UCSD-AML1 (cell line): ENCODE measurements at regions not wholly inside any gene's neighbourhood (a gene's known extent, or its start where the extent isn't known, plus 50 kb on each side); places are given as distances from the start of the nearest gene placed in this dataset.
A peak's percentile ranks its signal among the peaks of the same experiment; 100 is the strongest.

Experiments used
- DNase-seq: peaks from one replicate; lab custom pipeline; 2025; ENCODE audit not compliant: unreplicated experiment; lab: John Stamatoyannopoulos, UW

- no peak for DNase-seq
Observed at GRCh38 chr15:70354346-70354905, 256.7 kb upstream of the TLE3 start.

DNA sequence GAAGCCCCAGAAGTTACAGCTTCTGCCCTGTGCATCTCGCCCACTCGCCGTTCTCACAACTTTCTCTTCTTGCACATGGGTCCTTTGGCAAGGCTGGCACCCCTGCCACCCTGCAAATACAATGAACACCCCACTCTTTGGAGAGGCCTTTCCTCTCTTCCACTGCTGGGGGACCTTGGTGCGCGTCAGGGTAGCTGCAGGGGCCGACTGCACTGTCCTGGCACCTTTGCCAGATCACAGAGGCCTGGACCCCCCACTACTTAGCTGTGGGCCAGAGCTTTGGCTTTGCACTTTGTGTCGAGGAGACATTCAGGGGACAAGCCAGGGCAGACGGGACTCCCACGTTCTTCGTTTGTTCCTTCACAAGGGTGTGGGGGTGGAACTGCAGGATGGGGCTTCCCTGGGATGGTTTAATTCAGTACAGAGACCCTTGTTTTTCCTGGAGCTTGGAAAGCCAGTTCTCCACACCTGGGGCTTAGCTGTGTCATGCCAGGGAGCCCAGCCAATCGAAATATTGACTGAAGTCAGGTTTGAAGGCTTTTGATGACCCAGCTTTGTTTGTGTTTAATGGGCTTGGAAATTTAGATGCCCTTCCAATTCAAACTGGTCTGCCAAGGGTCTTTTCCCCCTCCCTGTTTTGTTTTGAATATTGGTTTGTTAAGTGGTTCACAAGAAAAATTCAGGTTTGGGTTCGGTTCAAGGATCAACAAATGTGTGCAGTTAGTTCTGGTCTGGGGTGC is 256.1 kb upstream of the TLE3 start:
- no peak for DNase-seq

DNA sequence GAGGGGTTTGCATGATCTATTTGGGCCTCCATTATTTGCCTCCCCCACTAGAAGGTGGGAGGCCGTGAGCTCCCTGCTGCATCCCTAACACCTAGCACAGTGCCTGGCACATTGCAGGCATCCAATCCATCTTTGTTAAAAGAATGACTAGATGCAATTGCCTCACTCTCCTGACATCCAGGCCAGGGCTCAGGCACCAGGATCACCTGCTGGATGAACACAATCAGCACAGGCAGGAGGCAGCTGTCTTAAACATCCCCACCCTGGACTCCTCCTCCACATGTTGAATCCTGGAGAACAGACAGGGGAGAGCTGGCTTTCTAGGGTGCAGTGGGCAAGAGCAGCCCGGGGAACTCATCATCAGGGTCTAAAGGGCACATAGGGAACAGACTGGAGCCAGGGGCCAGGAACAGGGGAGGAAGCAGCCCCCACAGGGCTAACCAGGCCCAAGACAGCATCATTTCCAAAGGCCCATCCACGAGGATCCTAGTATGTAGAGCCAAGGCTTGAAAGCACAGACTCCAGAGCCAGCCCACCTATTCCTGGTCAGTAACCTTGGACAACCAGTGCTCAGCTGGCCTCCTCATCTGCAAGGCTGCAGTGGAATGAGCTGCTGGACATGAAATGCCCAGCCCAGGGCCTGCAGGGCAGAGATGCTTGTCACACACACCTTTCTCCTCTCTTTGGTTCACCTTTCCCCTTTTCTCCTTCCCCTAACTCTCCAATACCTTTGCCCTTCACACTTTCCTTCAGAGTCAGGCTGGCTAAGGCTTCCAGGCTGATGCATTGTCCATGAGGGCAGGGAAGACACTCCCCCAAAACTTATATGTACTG is 254.4 kb upstream of the TLE3 start:
- no peak for DNase-seq

GRCh38 chr15:70351391-70351790 is 253.7 kb upstream of the TLE3 start:
- DNase-seq = no peak

DNA sequence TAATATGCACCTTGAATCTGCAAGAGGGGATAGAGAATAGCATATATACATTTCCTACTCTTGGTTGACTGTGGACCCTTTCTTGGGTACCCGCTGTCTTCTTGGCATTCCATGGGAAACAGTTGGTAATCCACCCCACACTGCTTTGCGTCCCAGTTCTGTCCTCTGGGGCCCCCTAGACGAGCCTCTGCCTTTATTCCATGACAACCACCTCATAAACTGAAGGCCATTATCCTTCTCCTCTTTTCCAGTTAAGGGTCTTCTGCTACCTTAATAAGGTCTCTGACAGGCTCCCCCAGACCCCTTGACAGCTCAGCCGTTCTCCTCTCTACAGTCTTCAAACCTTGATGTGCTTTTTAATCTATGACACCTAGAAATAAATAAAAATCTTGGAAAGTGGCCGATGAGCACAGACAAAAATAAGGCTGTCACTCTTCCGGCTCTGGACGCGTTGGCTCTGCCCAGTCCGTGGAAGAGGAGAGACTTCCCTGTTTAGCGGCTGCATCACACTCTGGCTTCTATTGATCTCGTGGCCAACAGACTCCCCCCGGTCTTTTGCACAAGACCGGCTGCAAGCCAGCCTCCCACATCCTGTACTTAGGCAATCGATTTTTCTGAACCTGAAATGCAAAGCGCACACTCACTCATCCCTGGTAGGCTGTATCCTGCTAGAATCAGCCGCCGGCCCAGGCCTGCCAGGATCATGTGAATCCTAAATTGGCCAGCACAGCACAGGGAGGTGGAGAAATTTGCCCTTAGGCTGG is 251.0 kb upstream of the TLE3 start:
- peak; percentile 68 for DNase-seq

DNA sequence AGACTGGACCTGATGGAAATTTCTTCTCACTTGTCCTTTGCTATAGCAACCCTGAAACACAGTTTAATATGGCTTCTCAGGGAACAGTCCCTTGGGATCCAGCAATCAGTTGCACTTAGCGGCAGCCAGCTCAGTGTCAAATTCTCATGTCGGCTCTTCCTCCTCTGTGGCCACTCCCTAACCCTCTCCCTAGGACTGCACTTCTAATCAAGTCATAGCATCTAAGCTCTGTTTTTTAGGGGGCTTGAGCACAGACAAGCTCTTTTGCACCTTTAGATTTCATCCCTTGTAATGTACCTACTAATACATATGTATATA is 250.5 kb upstream of the TLE3 start:
- DNase-seq = no peak

DNA sequence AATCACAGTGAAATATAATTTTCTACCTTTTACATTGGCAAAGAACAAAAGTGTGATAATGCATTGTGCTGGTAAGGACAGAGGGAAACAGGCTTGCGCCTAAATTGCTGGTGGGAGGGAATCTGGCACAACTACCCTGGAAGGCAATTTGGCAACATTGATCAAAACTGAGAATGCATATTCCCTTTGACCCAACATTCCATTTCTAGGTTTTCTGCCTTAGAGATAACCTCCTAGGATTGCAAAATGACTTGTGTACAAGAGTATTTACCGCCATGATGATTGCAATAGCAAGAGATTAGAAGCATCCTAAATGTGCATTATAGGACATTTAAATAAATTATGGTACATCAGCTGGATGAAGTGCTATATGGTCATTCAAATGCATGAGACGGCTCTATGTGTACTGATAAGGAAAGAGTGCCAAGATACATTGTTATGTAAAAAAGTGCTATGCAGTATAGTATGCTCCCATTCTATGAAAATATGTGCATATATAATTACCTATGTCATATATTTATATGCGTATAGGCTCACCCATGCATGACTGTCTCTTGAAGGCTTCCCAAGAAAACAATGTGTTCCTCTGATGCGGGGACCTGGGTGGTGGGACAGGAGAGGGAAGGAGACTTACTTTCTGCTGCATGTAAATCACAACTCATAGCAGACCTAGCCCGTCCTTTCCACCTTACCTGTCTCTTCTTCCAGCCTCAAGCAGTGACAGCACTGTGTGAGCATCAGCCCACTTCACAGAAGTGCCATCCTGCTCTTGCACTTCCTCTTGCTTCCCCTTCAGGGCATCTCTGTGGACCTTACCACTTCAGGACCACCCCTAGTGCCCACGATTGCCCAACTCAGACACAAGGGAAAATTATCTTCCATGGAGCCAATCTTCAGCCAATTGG is 249.9 kb upstream of the TLE3 start:
- DNase-seq = no peak

GRCh38 chr15:70345251-70346019 is 247.7 kb upstream of the TLE3 start:
- no peak for DNase-seq

DNA sequence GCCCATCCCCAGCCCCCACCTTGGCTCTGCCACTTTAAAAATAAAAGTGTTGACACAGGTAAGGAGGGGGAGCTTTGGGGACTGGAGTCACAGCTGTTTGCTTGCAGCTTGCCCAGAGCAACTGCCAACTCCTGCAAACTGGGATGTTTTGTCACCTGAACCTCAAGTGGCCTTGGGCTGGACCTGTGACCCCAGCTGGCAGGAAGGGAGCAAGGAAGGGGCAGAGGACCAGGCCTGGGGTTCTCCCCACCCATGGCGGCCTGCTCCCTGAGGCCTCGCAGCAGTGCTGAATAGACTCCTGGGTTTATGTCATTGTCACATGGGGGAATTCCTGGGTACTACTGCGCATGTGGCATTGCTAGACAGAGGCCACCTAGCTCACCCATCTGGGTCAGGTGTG is 246.9 kb upstream of the TLE3 start:
- no peak for DNase-seq

GRCh38 chr15:70343961-70344621 is 246.4 kb upstream of the TLE3 start:
- no peak for DNase-seq

DNA sequence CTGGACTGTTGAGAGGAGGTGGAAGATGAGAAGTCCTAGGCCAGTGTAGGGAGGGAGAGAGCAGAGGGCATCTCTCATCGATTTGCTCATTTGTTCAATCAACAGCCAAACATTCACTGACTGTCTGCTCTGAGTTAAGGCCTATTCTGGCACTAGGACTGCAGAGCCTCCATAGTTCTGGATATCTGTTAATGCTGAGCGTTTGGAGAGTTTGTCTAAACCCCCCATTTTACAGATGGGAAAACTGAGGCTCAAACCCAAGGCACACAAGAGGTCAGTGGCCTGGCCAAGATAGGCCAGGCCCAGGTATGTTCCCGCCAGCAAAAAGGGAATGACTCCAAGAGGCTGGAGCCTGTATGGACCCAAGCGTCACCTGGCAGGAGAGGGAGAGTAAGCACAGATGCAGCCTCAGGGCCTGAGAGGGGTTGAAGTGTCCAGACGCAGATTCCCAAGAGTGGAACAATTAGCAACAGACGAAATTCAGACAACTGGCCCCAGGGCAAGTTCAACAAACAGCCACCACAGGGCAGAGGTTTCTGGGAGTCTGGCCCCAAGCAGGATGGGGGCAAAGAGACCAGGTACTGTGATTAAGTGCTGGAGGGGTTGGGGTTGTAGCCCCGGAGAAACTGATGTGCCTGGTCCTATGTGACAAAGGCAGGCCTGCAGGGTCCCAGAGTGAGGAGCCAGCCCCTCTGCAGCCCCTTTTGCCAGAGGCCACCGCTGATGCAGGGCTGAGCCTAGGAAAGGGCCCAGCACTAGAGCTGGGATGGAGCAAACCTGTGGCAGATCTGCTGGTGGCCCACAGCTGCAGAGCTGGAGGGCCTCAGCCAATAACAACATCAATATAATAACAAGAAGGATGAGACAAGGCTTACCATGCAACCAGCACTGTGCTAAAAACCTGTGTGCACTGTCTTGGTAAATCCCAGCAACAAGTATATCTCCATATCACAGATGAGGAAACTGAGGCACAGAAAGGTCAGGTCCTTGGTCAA is 245.1 kb upstream of the TLE3 start:
- DNase-seq = no peak

- DNase-seq = no peak
Observed at GRCh38 chr15:70342141-70342540, 244.4 kb upstream of the TLE3 start.

- no peak for DNase-seq
Observed at GRCh38 chr15:70341566-70341965, 243.8 kb upstream of the TLE3 start.

DNA sequence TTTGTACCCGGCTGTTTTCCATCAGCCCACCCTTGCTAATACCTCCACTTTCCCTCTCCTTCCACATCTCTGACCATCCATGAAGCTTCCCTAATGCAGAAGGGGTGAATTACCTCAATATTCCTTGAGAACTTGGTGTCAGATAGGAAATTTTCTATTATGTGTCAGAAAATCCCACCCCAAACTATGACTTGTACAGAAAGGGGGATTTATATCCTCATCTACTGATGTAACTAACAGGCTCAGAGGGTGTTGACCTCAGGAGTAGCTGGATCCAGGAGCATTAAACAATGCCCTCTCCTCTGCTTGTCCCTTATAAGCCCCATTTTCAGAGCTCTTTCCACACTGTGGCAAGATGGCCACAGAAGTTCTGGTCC is 242.8 kb upstream of the TLE3 start:
- DNase-seq = no peak

DNA sequence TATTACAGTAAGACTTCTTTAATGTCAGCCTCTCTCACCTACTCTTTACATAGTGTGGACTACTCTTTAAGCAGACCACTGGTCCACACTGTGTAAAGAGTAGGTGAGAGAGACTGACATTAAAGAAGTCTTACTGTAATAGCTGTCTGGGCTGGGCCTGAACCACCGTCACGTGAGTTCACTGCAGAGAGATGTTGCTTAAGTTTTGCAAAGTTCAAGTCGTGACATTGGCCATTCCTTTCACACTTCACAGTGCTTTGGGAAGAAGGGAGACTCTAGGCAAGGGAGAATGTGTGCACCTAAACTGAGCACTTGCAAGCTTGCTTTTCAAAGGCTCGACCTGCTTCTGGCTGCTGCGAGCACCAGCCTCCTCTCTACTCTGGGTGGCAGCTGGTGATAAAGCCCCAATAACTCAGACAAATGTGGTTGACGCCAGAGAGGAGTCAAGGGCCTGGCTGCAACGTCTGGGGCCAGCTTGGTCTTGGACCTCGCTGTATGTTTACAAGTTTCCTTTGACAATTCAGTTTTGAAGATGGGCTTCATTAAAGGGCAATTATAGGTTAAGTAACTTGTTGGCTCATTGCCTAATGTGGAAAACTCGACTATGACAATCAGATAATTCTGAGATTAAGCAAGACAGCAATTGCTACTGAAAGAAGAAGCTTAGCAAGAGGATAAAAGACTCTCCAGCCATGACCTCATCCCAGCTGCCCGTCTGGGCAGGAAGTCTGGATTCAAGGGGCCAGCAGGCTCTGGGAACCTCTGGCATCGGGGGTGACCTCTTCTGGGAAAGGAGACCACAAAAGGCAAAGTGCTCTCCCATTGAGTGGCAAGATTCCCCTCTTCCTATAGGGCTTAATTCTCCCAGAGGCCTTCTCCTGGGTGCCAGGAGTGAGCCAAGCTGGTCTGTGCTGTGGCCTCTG is 242.1 kb upstream of the TLE3 start:
- no peak for DNase-seq

DNA sequence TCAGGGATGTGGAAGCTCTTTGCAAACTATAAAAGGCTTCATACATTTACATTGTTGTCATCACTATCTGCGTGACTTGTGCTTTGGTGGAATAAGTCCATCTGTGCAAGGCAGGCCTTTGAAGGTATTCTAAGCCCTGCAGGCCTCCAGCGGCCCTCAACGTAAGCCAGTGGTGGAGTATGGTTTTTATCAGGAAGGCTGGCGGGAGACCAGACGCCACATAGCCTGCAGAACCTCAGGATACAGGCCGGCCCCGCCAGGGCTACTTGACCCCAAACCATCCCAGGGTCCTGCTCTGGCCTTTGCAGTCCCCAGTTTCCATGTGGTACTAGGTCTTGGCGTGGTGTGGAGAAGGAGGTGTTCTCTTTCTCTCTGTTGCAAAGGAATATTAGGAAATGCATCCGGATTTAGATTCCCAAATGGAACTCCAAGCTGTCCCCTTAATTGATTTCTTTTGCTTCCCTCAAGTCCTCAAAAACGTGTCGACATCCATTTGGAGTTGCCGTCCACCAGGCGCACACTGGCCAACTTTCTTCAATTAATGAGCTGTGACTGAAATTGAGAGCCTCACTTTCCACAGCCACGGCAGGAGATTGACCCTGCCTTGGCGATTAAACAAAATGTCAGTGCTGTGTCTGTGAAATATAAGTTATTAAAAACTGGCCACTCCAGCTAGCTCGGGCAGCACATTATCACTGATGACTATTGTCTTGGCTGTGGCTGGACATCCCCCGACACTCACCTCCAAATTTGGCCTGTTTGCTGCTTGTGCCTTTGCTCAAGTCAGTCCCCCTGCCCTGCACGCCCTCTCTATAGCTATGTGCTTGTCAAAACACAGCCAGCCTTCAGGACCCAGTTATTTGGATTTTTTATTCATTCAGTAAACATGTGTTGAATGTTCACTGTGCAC is 239.8 kb upstream of the TLE3 start:
- DNase-seq = no peak
